GM23338 (cell line): ENCODE measurements at regions not wholly inside any gene's neighbourhood (a gene's known extent, or its start where the extent isn't known, plus 50 kb on each side); places are given as distances from the start of the nearest gene placed in this dataset.

Source experiments
- ATAC-seq: fragments of 200-7000 bp; cut with Tn5 transposase; 3 replicates; pipeline ENCODE4 v1.9.1; 2020
- DNase-seq: peaks from one replicate; pipeline ENCODE4 v3.0.0-alpha.2; 2015; ENCODE audit warnings: low spot score
- H2AFZ ChIP-seq: fragments of 200-600 bp; sonication (generic); 2 replicates; pipeline ENCODE4 v1.8.0; 2016; ENCODE audit warnings: antibody characterized with exemption, mild to moderate bottlenecking, moderate library complexity
- H3F3A ChIP-seq: fragments of 200-600 bp; sonication (generic); replicated peaks from 2 replicates; pipeline ENCODE4 v1.8.0; 2017; ENCODE audit warnings: antibody characterized with exemption, mixed run types, low read depth
- H3K27ac ChIP-seq: fragments of 200-600 bp; sonication (generic); 2 replicates; pipeline ENCODE4 v1.6.1; 2016; ENCODE audit warnings: low read depth
- H3K27me3 ChIP-seq: fragments of 200-600 bp; sonication (generic); 2 replicates; pipeline ENCODE4 v1.8.0; 2016; ENCODE audit warnings: mild to moderate bottlenecking, mixed run types, moderate library complexity; ENCODE audit not compliant: insufficient read depth
- H3K36me3 ChIP-seq: fragments of 200-600 bp; sonication (generic); 2 replicates; pipeline ENCODE4 v1.8.0; 2016; ENCODE audit warnings: mild to moderate bottlenecking; ENCODE audit not compliant: insufficient read depth
- H3K4me1 ChIP-seq: fragments of 200-600 bp; sonication (generic); 2 replicates; pipeline ENCODE4 v1.8.0; 2016; ENCODE audit warnings: mild to moderate bottlenecking, moderate library complexity; ENCODE audit not compliant: insufficient read depth
- H3K4me2 ChIP-seq: fragments of 200-600 bp; sonication (generic); 2 replicates; pipeline ENCODE4 v1.7.1; 2017; ENCODE audit warnings: mixed run types
- H3K4me3 ChIP-seq: fragments of 200-600 bp; sonication (generic); 2 replicates; pipeline ENCODE4 v1.6.1; 2016; ENCODE audit warnings: mixed run types
- H3K79me2 ChIP-seq: fragments of 200-600 bp; sonication (generic); replicated peaks from 2 replicates; pipeline ENCODE4 v1.8.0; 2017; ENCODE audit warnings: mild to moderate bottlenecking; ENCODE audit not compliant: insufficient read depth
- H3K9me2 ChIP-seq: fragments of 200-600 bp; sonication (generic); 2 replicates; pipeline ENCODE4 v1.8.0; 2017; ENCODE audit not compliant: insufficient read depth
- H4K20me1 ChIP-seq: fragments of 200-600 bp; sonication (generic); replicated peaks from 2 replicates; pipeline ENCODE4 v1.8.0; 2017; ENCODE audit warnings: mild to moderate bottlenecking; ENCODE audit not compliant: insufficient read depth
- H3K27ac Mint-ChIP-seq: 2 replicates; pipeline ENCODE4 v1.8.0; 2020; ENCODE audit warnings: inconsistent platforms, mild to moderate bottlenecking, moderate library complexity, mixed read lengths
- H3K27me3 Mint-ChIP-seq: 3 replicates; pipeline ENCODE4 v1.8.0; 2022; ENCODE audit warnings: low read depth, mild to moderate bottlenecking, moderate library complexity, mixed read lengths, inconsistent platforms; ENCODE audit not compliant: insufficient read depth, poor library complexity
- H3K36me3 Mint-ChIP-seq: 3 replicates; pipeline ENCODE4 v1.8.0; 2021; ENCODE audit warnings: low read depth, mild to moderate bottlenecking, inconsistent platforms, moderate library complexity, mixed read lengths
- H3K4me1 Mint-ChIP-seq: 3 replicates; pipeline ENCODE4 v1.8.0; 2020; ENCODE audit warnings: mild to moderate bottlenecking, inconsistent platforms, mixed read lengths
- H3K4me3 Mint-ChIP-seq: 3 replicates; pipeline ENCODE4 v1.8.0; 2021; ENCODE audit warnings: moderate library complexity, mild to moderate bottlenecking, inconsistent platforms, mixed read lengths
- H3K9me3 Mint-ChIP-seq: 3 replicates; pipeline ENCODE4 v1.8.0; 2020; ENCODE audit warnings: moderate library complexity, mild to moderate bottlenecking, inconsistent platforms, mixed read lengths
- CREB1 ChIP-seq: fragments of 250-450 bp; sonication (Bioruptor Pico); IDR thresholded peaks from 2 replicates; pipeline ENCODE4 v1.5.0; 2020; ENCODE audit warnings: low read depth, mild to moderate bottlenecking, moderate library complexity
- ETS1 ChIP-seq: IDR thresholded peaks from 2 replicates; pipeline ENCODE4 v1.6.1; 2016; ENCODE audit warnings: antibody characterized with exemption
- JUNB ChIP-seq: IDR thresholded peaks from one replicate; pipeline ENCODE4 v1.6.1; 2016; ENCODE audit warnings: antibody characterized with exemption; ENCODE audit not compliant: unreplicated experiment
- REST ChIP-seq: IDR thresholded peaks from one replicate; pipeline ENCODE4 v1.6.1; 2018; ENCODE audit warnings: antibody characterized with exemption; ENCODE audit not compliant: unreplicated experiment
- ZNF114 ChIP-seq: fragments of 250-450 bp; sonication (Bioruptor Pico); IDR thresholded peaks from 2 replicates; pipeline ENCODE4 v1.5.0; 2020; ENCODE audit warnings: mild to moderate bottlenecking, moderate library complexity
- ZNF331 ChIP-seq: fragments of 250-450 bp; sonication (Bioruptor Pico); IDR thresholded peaks from 2 replicates; pipeline ENCODE4 v1.5.0; 2020; ENCODE audit warnings: low read depth, mild to moderate bottlenecking, moderate library complexity
- TF ChIP-seq, protein P1 (sequence below), 2 experiments: fragments of 200-600 bp in 1 of 2; sonication (generic) in 1 of 2; conservative IDR thresholded peaks; 2 replicates each; pipeline versions ENCODE4 v1.5.1 to v1.6.1; 2016 to 2017; ENCODE audit warnings: antibody characterized with exemption in 2 of 2, low read depth in 2 of 2, mild to moderate bottlenecking in 2 of 2, moderate library complexity in 1 of 2
- TF ChIP-seq, protein P2 (sequence below): fragments of 250-450 bp; sonication (Bioruptor Pico); IDR thresholded peaks from 2 replicates; pipeline ENCODE4 v1.5.0; 2020; ENCODE audit warnings: mild to moderate bottlenecking, moderate library complexity

DNA sequence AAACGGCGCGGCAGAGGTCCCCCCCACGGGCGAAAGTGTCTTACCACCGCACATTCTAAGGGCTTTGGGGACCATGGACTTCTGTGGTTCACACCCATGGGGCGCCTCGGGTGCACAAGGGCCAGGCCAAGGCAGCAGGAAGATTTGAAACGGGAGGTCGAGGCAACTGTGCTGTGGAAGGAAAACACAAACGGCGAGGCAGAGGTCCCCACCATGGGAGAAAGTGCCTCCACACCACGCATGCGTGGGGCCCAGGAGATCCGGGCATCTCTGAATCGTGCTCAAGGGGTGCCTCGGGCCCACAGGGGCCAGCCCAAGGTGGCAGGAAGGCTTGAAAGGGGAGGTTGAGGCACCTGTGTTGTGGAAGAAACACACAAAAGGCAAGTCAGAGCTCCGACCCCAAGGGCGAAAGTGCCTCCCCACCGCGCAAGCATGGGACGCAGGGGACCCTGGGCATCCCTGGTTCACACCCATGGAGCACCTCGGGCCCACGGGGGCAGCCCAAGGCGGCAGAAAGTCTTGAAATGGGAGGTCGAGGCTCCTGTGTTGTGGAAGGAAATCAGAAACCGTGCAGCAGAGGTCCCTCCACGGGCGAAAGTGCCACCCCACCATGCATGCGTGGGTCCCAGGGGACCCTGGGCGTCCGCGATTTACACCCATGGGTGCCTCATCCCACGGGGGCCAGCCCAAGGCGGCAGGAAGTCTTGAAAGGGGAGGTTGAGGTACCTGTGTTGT, 371.0 kb downstream of the ALG10 start:
- Histone ChIP-seq H3K4me2 (no peak overlapping the region), H2AFZ (no peak overlapping the region), H3K4me1 (no peaks in the 10 kb centered on the region), H4K20me1 (no peaks in the 10 kb centered on the region), H3K9me2 (no peaks in the 10 kb centered on the region), H3K27me3 (no peaks in the 10 kb centered on the region), H3K27ac (no peak overlapping the region), H3K79me2 (no peaks in the 10 kb centered on the region), H3F3A (no peaks in the 10 kb centered on the region), H3K4me3 (no peak overlapping the region), H3K36me3 (no peaks in the 10 kb centered on the region)
- TF ChIP-seq, protein P1, sequence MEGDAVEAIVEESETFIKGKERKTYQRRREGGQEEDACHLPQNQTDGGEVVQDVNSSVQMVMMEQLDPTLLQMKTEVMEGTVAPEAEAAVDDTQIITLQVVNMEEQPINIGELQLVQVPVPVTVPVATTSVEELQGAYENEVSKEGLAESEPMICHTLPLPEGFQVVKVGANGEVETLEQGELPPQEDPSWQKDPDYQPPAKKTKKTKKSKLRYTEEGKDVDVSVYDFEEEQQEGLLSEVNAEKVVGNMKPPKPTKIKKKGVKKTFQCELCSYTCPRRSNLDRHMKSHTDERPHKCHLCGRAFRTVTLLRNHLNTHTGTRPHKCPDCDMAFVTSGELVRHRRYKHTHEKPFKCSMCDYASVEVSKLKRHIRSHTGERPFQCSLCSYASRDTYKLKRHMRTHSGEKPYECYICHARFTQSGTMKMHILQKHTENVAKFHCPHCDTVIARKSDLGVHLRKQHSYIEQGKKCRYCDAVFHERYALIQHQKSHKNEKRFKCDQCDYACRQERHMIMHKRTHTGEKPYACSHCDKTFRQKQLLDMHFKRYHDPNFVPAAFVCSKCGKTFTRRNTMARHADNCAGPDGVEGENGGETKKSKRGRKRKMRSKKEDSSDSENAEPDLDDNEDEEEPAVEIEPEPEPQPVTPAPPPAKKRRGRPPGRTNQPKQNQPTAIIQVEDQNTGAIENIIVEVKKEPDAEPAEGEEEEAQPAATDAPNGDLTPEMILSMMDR (conservative IDR thresholded peaks at IDR 0.05; ENCODE audit: low read depth in 2 of 2): no peak
- TF ChIP-seq ETS1: no peak
- TF ChIP-seq REST: no peak
- TF ChIP-seq, protein P2, sequence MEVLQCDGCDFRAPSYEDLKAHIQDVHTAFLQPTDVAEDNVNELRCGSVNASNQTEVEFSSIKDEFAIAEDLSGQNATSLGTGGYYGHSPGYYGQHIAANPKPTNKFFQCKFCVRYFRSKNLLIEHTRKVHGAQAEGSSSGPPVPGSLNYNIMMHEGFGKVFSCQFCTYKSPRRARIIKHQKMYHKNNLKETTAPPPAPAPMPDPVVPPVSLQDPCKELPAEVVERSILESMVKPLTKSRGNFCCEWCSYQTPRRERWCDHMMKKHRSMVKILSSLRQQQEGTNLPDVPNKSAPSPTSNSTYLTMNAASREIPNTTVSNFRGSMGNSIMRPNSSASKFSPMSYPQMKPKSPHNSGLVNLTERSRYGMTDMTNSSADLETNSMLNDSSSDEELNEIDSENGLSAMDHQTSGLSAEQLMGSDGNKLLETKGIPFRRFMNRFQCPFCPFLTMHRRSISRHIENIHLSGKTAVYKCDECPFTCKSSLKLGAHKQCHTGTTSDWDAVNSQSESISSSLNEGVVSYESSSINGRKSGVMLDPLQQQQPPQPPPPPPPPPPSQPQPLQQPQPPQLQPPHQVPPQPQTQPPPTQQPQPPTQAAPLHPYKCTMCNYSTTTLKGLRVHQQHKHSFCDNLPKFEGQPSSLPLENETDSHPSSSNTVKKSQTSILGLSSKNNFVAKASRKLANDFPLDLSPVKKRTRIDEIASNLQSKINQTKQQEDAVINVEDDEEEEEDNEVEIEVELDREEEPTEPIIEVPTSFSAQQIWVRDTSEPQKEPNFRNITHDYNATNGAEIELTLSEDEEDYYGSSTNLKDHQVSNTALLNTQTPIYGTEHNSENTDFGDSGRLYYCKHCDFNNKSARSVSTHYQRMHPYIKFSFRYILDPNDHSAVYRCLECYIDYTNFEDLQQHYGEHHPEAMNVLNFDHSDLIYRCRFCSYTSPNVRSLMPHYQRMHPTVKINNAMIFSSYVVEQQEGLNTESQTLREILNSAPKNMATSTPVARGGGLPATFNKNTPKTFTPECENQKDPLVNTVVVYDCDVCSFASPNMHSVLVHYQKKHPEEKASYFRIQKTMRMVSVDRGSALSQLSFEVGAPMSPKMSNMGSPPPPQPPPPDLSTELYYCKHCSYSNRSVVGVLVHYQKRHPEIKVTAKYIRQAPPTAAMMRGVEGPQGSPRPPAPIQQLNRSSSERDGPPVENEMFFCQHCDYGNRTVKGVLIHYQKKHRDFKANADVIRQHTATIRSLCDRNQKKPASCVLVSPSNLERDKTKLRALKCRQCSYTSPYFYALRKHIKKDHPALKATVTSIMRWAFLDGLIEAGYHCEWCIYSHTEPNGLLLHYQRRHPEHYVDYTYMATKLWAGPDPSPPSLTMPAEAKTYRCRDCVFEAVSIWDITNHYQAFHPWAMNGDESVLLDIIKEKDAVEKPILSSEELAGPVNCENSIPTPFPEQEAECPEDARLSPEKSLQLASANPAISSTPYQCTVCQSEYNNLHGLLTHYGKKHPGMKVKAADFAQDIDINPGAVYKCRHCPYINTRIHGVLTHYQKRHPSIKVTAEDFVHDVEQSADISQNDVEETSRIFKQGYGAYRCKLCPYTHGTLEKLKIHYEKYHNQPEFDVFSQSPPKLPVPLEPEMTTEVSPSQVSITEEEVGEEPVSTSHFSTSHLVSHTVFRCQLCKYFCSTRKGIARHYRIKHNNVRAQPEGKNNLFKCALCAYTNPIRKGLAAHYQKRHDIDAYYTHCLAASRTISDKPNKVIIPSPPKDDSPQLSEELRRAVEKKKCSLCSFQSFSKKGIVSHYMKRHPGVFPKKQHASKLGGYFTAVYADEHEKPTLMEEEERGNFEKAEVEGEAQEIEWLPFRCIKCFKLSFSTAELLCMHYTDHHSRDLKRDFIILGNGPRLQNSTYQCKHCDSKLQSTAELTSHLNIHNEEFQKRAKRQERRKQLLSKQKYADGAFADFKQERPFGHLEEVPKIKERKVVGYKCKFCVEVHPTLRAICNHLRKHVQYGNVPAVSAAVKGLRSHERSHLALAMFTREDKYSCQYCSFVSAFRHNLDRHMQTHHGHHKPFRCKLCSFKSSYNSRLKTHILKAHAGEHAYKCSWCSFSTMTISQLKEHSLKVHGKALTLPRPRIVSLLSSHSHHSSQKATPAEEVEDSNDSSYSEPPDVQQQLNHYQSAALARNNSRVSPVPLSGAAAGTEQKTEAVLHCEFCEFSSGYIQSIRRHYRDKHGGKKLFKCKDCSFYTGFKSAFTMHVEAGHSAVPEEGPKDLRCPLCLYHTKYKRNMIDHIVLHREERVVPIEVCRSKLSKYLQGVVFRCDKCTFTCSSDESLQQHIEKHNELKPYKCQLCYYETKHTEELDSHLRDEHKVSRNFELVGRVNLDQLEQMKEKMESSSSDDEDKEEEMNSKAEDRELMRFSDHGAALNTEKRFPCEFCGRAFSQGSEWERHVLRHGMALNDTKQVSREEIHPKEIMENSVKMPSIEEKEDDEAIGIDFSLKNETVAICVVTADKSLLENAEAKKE: no peak
- TF ChIP-seq JUNB: no peak
- no peak for TF ChIP-seq ZNF114
- no peak for TF ChIP-seq CREB1 (CRISPR knock-in tag)
- TF ChIP-seq ZNF331 (CRISPR knock-in tag): no peak
- ATAC-seq (no peak), DNase-seq (no peak)
- Mint-ChIP-seq H3K27me3 (peaks cover 9% of the 10 kb centered on the region), H3K4me3 (no peak overlapping the region), H3K4me1 (no peaks in the 10 kb centered on the region), H3K9me3 (peaks cover 100% of the 10 kb centered on the region), H3K36me3 (peaks cover 25% of the 10 kb centered on the region; the same call in 2 of the 3 replicates), H3K27ac (no peak overlapping the region)
